Activated CD4-positive, CD25-positive, alpha-beta regulatory T cell treated with anti-CD3 and anti-CD28 coated beads, Interleukin-2, amount 50 U/mL, for 24 hours (primary cell): ENCODE measurements at regions not wholly inside any gene's neighbourhood (a gene's known extent, or its start where the extent isn't known, plus 50 kb on each side); places are given as distances from the start of the nearest gene placed in this dataset.
A peak's percentile ranks its signal among the peaks of the same experiment; 100 is the strongest.
"Not testable (repeated sequence)": the region's sequence is repeated elsewhere in the genome, so short reads cannot be mapped to it uniquely, and the experiment has no call there.

Experiments
- ATAC-seq, 2 donors: fragments of 150-1000 bp; cut with Tn5 transposase; one replicate each; pipeline ENCODE4 v1.10.0; 2021; ENCODE audit warnings: mild to moderate bottlenecking in 1 of 2, moderate library complexity in 1 of 2

- ATAC-seq, result peak; percentile 44 to 62
Observed at GRCh38 chrX:65821721-65822496, 154.5 kb downstream of the MSN start.

- ATAC-seq, result not testable (repeated sequence)
Observed at GRCh38 chrX:65819983-65820382, 152.5 kb downstream of the MSN start.

GRCh38 chrX:65813245-65813644 is 145.8 kb downstream of the MSN start:
- no peak for ATAC-seq

- ATAC-seq, result no peak
Observed at GRCh38 chrX:65811558-65812228, 144.2 kb downstream of the MSN start.
